ENCODE measurements at regions not wholly inside any gene's neighbourhood (a gene's known extent, or its start where the extent isn't known, plus 50 kb on each side); places are given as distances from the start of the nearest gene placed in this dataset.

GRCh38 chr16:76824791-76825190, 366.2 kb upstream of the MON1B start:
- DNase-seq, result no peak
- no peak overlapping the region for H2AFZ ChIP-seq (ENCODE audit: low read length)
- no peaks in the 10 kb centered on the region for H3K36me3 ChIP-seq (ENCODE audit: insufficient read depth, low read length)
- H3K9ac ChIP-seq (ENCODE audit: low read length), result no peak overlapping the region
- H3K4me1 ChIP-seq (ENCODE audit: low read length), result no peaks in the 10 kb centered on the region
- H3K4me2 ChIP-seq (ENCODE audit: low read depth, low read length, poor library complexity, severe bottlenecking), result no peak overlapping the region
- no peak overlapping the region for H3K27ac ChIP-seq (ENCODE audit: low read length)
- no peaks in the 10 kb centered on the region for H4K20me1 ChIP-seq (ENCODE audit: insufficient read depth, low read depth, low read length)
- H3K27me3 ChIP-seq (ENCODE audit: low read length), result no peaks in the 10 kb centered on the region
- H3K9me3 ChIP-seq (ENCODE audit: low read length), result no peaks in the 10 kb centered on the region
- no peaks in the 10 kb centered on the region for H3K9me2 ChIP-seq (replicated peaks; ENCODE audit: insufficient read depth, low read length)
- H3K79me2 ChIP-seq (ENCODE audit: low read length), result no peaks in the 10 kb centered on the region
- no peak overlapping the region for H3K4me3 ChIP-seq (ENCODE audit: low read length)

GRCh38 chr16:76835339-76835738, 355.7 kb upstream of the MON1B start:
- Histone ChIP-seq H3K9me2 (replicated peaks; ENCODE audit: insufficient read depth, low read length) (no peaks in the 10 kb centered on the region), H2AFZ (ENCODE audit: low read length) (no peak overlapping the region), H3K4me2 (ENCODE audit: low read depth, low read length, poor library complexity, severe bottlenecking) (no peak overlapping the region), H3K27me3 (ENCODE audit: low read length) (no peaks in the 10 kb centered on the region), H3K9me3 (ENCODE audit: low read length) (no peaks in the 10 kb centered on the region), H3K36me3 (ENCODE audit: insufficient read depth, low read length) (no peaks in the 10 kb centered on the region), H3K27ac (ENCODE audit: low read length) (no peak overlapping the region), H4K20me1 (ENCODE audit: insufficient read depth, low read depth, low read length) (no peaks in the 10 kb centered on the region), H3K4me1 (ENCODE audit: low read length) (peaks cover 6% of the 10 kb centered on the region), H3K4me3 (ENCODE audit: low read length) (no peak overlapping the region), H3K9ac (ENCODE audit: low read length) (no peak overlapping the region), H3K79me2 (ENCODE audit: low read length) (no peaks in the 10 kb centered on the region)
- DNase-seq, result no peak

DNA sequence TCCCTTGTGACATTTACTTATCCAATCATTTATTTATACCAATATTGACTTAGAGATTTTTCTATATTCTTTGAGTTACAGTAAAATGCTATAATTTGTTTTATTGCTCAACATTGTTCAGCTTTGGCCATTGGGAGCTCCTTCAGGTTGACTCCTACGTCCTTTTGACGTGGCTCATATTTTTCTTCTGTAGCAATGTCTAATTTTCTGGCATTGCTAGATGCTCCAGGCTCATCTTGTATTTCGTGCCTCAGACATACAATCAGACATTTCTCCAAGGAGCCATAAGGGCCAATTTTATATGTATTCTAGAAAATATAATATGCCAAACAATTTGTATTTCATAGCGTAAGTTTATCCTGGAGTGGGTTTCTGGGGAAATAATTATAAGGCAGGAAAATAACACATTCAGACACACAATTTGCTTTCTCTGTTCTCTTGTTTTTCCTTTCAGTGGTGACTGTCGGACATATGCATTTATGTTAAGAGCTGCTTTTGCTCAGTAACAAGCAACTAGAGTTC, 355.1 kb upstream of the MON1B start:
- peaks cover 11% of the 10 kb centered on the region for H3K4me1 ChIP-seq (ENCODE audit: low read length)
- H2AFZ ChIP-seq (ENCODE audit: low read length), result no peak overlapping the region
- no peaks in the 10 kb centered on the region for H4K20me1 ChIP-seq (ENCODE audit: insufficient read depth, low read depth, low read length)
- no peaks in the 10 kb centered on the region for H3K9me3 ChIP-seq (ENCODE audit: low read length)
- no peaks in the 10 kb centered on the region for H3K36me3 ChIP-seq (ENCODE audit: insufficient read depth, low read length)
- no peak overlapping the region for H3K4me3 ChIP-seq (ENCODE audit: low read length)
- no peaks in the 10 kb centered on the region for H3K9me2 ChIP-seq (replicated peaks; ENCODE audit: insufficient read depth, low read length)
- no peak overlapping the region for H3K9ac ChIP-seq (ENCODE audit: low read length)
- H3K4me2 ChIP-seq (ENCODE audit: low read depth, low read length, poor library complexity, severe bottlenecking), result no peak overlapping the region
- H3K27ac ChIP-seq (ENCODE audit: low read length), result no peak overlapping the region
- no peaks in the 10 kb centered on the region for H3K79me2 ChIP-seq (ENCODE audit: low read length)
- DNase-seq, result no peak
- no peaks in the 10 kb centered on the region for H3K27me3 ChIP-seq (ENCODE audit: low read length)

GRCh38 chr16:76837872-76838271, 353.1 kb upstream of the MON1B start:
- no peaks in the 10 kb centered on the region for H4K20me1 ChIP-seq (ENCODE audit: insufficient read depth, low read depth, low read length)
- H3K9me2 ChIP-seq (replicated peaks; ENCODE audit: insufficient read depth, low read length), result no peaks in the 10 kb centered on the region
- H2AFZ ChIP-seq (ENCODE audit: low read length), result no peak overlapping the region
- H3K36me3 ChIP-seq (ENCODE audit: insufficient read depth, low read length), result no peaks in the 10 kb centered on the region
- H3K4me2 ChIP-seq (ENCODE audit: low read depth, low read length, poor library complexity, severe bottlenecking), result no peak overlapping the region
- H3K27ac ChIP-seq (ENCODE audit: low read length), result no peak overlapping the region
- H3K79me2 ChIP-seq (ENCODE audit: low read length), result no peaks in the 10 kb centered on the region
- H3K4me3 ChIP-seq (ENCODE audit: low read length), result no peak overlapping the region
- peaks cover 13% of the 10 kb centered on the region for H3K4me1 ChIP-seq (ENCODE audit: low read length)
- no peak for DNase-seq
- H3K27me3 ChIP-seq (ENCODE audit: low read length), result no peaks in the 10 kb centered on the region
- no peak overlapping the region for H3K9ac ChIP-seq (ENCODE audit: low read length)
- no peaks in the 10 kb centered on the region for H3K9me3 ChIP-seq (ENCODE audit: low read length)

- no peak overlapping the region for H3K4me2 ChIP-seq (ENCODE audit: low read depth, low read length, poor library complexity, severe bottlenecking)
- no peaks in the 10 kb centered on the region for H3K36me3 ChIP-seq (ENCODE audit: insufficient read depth, low read length)
- H3K4me3 ChIP-seq (ENCODE audit: low read length), result no peak overlapping the region
- H3K27ac ChIP-seq (ENCODE audit: low read length), result no peak overlapping the region
- H2AFZ ChIP-seq (ENCODE audit: low read length), result no peak overlapping the region
- no peaks in the 10 kb centered on the region for H3K27me3 ChIP-seq (ENCODE audit: low read length)
- DNase-seq, result peak; percentile 58
- H3K4me1 ChIP-seq (ENCODE audit: low read length), result no peaks in the 10 kb centered on the region
- H3K79me2 ChIP-seq (ENCODE audit: low read length), result no peaks in the 10 kb centered on the region
- no peaks in the 10 kb centered on the region for H3K9me2 ChIP-seq (replicated peaks; ENCODE audit: insufficient read depth, low read length)
- H4K20me1 ChIP-seq (ENCODE audit: insufficient read depth, low read depth, low read length), result no peaks in the 10 kb centered on the region
- H3K9me3 ChIP-seq (ENCODE audit: low read length), result no peaks in the 10 kb centered on the region
- H3K9ac ChIP-seq (ENCODE audit: low read length), result no peak overlapping the region
Observed at GRCh38 chr16:76854234-76854633, 336.8 kb upstream of the MON1B start.

DNA sequence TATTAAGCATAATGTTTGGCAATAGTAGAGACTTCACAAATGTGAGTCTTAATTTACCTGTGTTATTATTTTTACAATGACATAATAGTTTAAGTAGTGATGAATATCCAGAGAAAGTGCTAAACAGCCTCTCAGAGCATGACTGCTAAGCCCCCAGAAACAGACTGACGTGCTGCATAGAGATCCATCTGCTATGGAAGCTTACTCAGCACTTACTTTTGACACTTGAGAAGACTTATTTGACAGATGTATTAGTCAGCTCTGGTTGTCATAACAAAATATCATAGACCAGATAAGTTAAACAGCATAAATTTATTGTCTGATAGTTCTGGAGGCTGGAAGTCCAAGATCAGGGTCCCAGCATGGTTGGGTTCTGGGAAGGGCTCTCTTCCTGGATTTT, 334.9 kb upstream of the MON1B start:
- Histone ChIP-seq H3K4me3 (ENCODE audit: low read length) (no peak overlapping the region), H3K9me2 (replicated peaks; ENCODE audit: insufficient read depth, low read length) (no peaks in the 10 kb centered on the region), H3K79me2 (ENCODE audit: low read length) (no peaks in the 10 kb centered on the region), H3K4me2 (ENCODE audit: low read depth, low read length, poor library complexity, severe bottlenecking) (no peak overlapping the region), H3K4me1 (ENCODE audit: low read length) (no peaks in the 10 kb centered on the region), H4K20me1 (ENCODE audit: insufficient read depth, low read depth, low read length) (no peaks in the 10 kb centered on the region), H3K9ac (ENCODE audit: low read length) (no peak overlapping the region), H3K36me3 (ENCODE audit: insufficient read depth, low read length) (no peaks in the 10 kb centered on the region), H3K27ac (ENCODE audit: low read length) (no peak overlapping the region), H3K9me3 (ENCODE audit: low read length) (no peaks in the 10 kb centered on the region), H3K27me3 (ENCODE audit: low read length) (no peaks in the 10 kb centered on the region), H2AFZ (ENCODE audit: low read length) (no peak overlapping the region)
- no peak for DNase-seq

DNA sequence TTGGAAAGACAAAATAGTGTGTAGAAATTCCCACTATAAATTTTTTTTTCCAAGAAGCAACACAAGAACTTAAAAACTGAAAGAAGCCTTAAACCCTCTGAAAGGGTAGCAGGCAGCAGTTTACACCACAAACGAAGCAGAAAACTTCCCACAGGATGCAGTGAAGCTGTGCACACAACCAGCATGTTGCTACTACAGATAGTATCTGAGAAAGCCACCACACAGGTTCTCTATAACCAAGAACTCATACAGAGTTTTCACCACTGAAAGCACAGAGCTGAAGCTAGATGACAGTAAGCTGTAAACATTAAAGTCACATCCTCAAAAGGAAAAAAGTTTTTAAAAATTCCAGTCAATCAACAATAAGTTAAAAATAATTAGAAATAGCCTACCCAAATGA, 333.6 kb upstream of the MON1B start:
- Histone ChIP-seq H3K9me2 (replicated peaks; ENCODE audit: insufficient read depth, low read length) (no peaks in the 10 kb centered on the region), H3K9me3 (ENCODE audit: low read length) (no peaks in the 10 kb centered on the region), H4K20me1 (ENCODE audit: insufficient read depth, low read depth, low read length) (no peaks in the 10 kb centered on the region), H3K9ac (ENCODE audit: low read length) (no peak overlapping the region), H3K27ac (ENCODE audit: low read length) (no peak overlapping the region), H3K27me3 (ENCODE audit: low read length) (no peaks in the 10 kb centered on the region), H3K4me1 (ENCODE audit: low read length) (no peaks in the 10 kb centered on the region), H3K4me2 (ENCODE audit: low read depth, low read length, poor library complexity, severe bottlenecking) (no peak overlapping the region), H3K36me3 (ENCODE audit: insufficient read depth, low read length) (no peaks in the 10 kb centered on the region), H2AFZ (ENCODE audit: low read length) (no peak overlapping the region), H3K79me2 (ENCODE audit: low read length) (no peaks in the 10 kb centered on the region), H3K4me3 (ENCODE audit: low read length) (no peak overlapping the region)
- no peak for DNase-seq

DNA sequence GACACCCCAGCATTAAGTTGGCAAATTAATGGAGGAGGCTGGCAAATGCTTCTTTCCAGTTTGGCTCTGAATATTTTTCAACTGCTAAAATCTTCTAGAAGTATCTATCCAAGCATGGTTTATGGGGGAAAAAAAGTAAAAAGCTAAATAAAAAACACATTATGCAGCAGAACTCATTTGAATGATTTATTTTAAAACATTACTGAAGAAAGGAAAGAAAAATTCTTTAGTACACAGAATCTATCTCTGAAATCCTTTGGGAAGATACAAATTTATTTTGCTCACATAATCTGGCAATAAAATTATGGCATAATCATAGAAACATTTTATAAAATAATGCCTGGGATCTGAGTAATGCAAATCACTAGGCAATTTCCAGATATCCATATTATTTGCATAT, 328.1 kb upstream of the MON1B start:
- no peaks in the 10 kb centered on the region for H3K9me3 ChIP-seq (ENCODE audit: low read length)
- H3K27me3 ChIP-seq (ENCODE audit: low read length), result no peaks in the 10 kb centered on the region
- no peaks in the 10 kb centered on the region for H3K79me2 ChIP-seq (ENCODE audit: low read length)
- no peak for DNase-seq
- H3K4me1 ChIP-seq (ENCODE audit: low read length), result no peaks in the 10 kb centered on the region
- H3K9ac ChIP-seq (ENCODE audit: low read length), result no peak overlapping the region
- H3K36me3 ChIP-seq (ENCODE audit: insufficient read depth, low read length), result no peaks in the 10 kb centered on the region
- H3K9me2 ChIP-seq (replicated peaks; ENCODE audit: insufficient read depth, low read length), result no peaks in the 10 kb centered on the region
- no peak overlapping the region for H3K4me3 ChIP-seq (ENCODE audit: low read length)
- H3K27ac ChIP-seq (ENCODE audit: low read length), result no peak overlapping the region
- no peak overlapping the region for H3K4me2 ChIP-seq (ENCODE audit: low read depth, low read length, poor library complexity, severe bottlenecking)
- no peaks in the 10 kb centered on the region for H4K20me1 ChIP-seq (ENCODE audit: insufficient read depth, low read depth, low read length)
- no peak overlapping the region for H2AFZ ChIP-seq (ENCODE audit: low read length)

GRCh38 chr16:76866994-76867393, 324.0 kb upstream of the MON1B start:
- Histone ChIP-seq H3K9ac (ENCODE audit: low read length) (no peak overlapping the region), H2AFZ (ENCODE audit: low read length) (no peak overlapping the region), H3K4me3 (ENCODE audit: low read length) (no peak overlapping the region), H4K20me1 (ENCODE audit: insufficient read depth, low read depth, low read length) (0 out of 2 replicates have a peak, but pooled peaks cover 3% of the 10 kb centered on the region), H3K4me1 (ENCODE audit: low read length) (no peaks in the 10 kb centered on the region), H3K9me3 (ENCODE audit: low read length) (no peaks in the 10 kb centered on the region), H3K36me3 (ENCODE audit: insufficient read depth, low read length) (no peaks in the 10 kb centered on the region), H3K27me3 (ENCODE audit: low read length) (no peaks in the 10 kb centered on the region), H3K79me2 (ENCODE audit: low read length) (no peaks in the 10 kb centered on the region), H3K4me2 (ENCODE audit: low read depth, low read length, poor library complexity, severe bottlenecking) (no peak overlapping the region), H3K27ac (ENCODE audit: low read length) (no peak overlapping the region), H3K9me2 (replicated peaks; ENCODE audit: insufficient read depth, low read length) (no peaks in the 10 kb centered on the region)
- DNase-seq, result no peak
